ENCODE measurements at regions not wholly inside any gene's neighbourhood (a gene's known extent, or its start where the extent isn't known, plus 50 kb on each side); places are given as distances from the start of the nearest gene placed in this dataset.

DNA sequence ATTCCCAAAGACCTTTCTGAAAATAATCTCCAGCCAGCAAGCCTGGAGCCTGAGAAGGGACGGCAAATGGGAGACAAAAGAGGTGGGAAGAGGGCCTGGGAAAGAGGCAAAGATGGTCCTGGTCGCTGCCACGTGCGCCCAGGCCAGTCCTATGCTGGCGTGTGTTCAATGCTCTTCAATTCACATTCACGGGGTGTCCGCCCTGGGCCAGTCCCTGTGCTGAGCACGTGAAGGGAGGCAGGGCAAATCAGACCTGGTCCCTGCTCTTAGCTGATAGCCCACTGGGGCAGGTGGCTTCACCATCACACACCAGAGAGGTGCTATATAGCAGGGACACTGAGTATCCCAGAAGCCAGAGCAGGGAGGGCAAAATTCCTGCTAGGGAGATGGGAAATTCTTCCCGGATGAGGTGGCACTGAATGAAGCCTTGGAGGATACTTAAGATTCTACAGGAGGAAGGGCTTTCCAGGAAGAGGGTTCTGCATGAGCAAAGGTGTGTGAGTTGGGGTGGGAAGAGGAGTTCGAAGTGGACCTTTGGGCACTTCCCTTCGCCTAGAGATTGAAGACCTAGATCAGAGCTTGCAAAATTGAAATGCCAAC lies 148.2 kb downstream of the CHST1 start:
- TF ChIP-seq POLR2A (IDR thresholded peaks at IDR 0.05), result no peak
- TF ChIP-seq, protein P1, sequence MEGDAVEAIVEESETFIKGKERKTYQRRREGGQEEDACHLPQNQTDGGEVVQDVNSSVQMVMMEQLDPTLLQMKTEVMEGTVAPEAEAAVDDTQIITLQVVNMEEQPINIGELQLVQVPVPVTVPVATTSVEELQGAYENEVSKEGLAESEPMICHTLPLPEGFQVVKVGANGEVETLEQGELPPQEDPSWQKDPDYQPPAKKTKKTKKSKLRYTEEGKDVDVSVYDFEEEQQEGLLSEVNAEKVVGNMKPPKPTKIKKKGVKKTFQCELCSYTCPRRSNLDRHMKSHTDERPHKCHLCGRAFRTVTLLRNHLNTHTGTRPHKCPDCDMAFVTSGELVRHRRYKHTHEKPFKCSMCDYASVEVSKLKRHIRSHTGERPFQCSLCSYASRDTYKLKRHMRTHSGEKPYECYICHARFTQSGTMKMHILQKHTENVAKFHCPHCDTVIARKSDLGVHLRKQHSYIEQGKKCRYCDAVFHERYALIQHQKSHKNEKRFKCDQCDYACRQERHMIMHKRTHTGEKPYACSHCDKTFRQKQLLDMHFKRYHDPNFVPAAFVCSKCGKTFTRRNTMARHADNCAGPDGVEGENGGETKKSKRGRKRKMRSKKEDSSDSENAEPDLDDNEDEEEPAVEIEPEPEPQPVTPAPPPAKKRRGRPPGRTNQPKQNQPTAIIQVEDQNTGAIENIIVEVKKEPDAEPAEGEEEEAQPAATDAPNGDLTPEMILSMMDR (IDR thresholded peaks at IDR 0.05), result no peak

Measured in heart left ventricle (tissue), 13 donors.